NCI-H460 (cell line): ENCODE measurements at regions not wholly inside any gene's neighbourhood (a gene's known extent, or its start where the extent isn't known, plus 50 kb on each side); places are given as distances from the start of the nearest gene placed in this dataset.
"Not testable (repeated sequence)": the region's sequence is repeated elsewhere in the genome, so short reads cannot be mapped to it uniquely, and the experiment has no call there.

Source experiments
- DNase-seq: peaks from one replicate; pipeline ENCODE4 v3.0.0-alpha.2; 2016; ENCODE audit warnings: low read depth; ENCODE audit errors: extremely low read depth

DNA sequence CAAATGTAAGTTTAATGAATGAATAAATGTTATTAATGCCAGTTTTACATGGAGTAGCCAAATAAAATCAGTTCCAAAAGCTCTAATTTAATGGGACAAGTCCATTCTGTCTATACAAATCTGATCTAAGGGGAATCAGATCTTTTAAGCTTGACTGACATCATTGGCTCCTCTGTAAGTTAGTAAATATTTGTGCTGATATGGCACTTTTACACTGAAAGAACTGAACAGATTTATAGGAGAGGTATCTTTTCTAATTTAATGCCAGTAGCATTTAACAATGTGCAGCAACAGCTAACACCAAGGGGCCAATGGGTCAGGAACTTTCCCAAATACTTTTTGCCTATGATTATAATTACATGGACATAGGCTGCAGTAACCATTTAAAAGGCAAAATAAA lies 832.3 kb downstream of the PCDH17 start:
- DNase-seq, result no peak

DNA sequence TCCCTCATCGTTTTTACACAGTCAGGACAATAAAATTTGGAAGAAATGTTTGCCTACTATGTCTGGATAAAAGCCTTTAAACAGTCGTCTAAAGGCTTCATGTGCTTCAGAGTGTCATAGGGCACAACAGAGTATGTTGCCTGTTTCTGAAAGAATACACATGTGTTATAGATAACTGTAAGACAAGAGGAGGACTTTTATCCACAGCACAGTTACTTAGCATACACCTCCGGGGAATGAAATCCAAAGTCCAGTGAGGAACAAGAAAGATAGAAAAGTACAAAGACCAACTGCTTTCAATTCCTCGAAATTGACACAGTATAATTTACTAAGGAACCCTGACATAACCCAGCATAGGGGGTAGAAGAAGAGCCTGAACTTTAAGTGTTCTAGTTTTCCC lies 835.6 kb downstream of the PCDH17 start:
- no peak for DNase-seq

DNA sequence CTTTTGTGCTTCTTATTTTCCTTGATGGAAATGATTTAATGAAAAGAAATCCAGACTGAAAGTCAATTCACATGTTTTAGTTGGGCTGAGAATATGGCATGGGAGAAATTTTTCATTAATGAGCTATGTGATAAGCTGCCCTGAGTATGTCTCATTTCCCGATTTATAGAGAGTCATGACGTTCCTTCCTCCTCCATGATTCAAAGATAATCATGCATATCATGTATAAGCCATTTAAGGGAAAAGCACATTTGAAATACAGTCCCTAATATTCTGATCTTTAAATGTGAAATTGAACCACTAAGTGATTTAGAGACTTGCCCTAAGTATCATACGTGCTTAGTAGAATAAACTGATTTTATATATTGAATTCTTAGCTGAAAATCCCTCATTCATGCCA lies 840.9 kb downstream of the PCDH17 start:
- no peak for DNase-seq

DNA sequence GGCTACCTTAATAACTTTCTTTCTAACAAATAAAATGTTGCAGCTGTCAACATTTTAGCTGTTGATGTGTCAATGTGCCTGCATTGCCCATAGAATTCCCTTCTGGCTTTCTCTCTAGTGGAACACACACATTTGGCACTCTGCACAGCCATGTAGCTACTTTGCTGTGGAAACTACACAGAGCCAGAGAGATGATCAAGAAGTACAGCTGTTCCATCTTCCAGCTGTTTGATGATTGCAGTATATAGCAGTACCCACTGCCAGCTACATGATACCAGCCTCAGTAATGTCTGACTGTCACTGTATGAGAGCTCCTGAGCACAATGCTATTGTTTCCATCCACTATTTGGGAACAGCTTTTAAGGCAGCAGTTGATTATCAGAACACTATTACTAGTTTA lies 843.0 kb downstream of the PCDH17 start:
- DNase-seq, result no peak

DNA sequence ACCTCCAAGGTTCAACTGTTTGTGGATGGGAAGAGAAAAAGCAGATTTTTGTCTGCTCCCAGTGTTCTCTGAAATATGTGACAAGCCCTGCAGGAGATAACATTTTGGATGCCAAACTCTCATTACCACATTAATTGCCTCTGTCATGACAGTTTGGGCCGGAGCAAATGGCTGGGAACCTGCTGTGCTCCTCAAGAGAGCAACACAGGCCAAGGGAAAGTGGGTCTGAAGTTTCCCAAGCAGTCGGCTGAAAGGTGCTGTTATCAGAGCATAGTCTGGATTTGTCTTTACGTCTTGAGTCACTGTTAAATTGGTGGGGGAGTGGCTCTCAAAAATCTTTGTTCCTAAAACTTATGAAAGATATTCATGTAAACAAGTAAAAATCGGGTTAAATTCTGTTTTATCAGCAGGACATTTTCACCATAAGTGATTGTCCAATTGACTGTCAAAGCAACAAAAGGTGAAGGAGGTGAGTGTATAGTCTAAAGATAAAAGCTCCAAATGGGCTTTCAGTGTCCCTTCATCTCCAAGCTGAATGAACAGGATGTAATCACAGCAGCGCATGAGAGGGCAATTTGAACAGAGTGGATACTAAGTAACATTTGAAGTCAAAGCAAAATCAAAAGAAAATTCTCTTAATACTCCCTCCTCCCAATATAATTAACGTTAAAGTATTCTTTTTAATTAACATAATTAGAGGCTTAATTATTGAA lies 844.8 kb downstream of the PCDH17 start:
- DNase-seq, result no peak

DNA sequence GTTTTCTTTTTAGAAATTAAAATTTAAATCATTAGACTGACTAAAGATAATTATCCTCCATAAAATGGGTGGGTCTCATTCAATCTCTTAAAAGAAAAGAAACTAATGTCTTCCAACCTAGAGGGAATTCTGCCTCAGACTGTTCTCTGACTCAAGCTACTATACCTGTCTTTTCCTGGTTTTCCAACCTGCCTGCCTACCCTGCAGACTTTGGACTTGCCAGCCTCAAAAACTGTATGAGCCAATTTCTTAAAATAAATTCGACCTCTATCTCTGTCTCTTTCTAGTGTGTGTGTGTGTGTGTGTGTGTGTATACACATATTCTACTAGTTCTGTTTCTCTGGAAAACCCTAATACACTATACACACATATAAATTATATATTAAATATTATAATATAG lies 847.3 kb downstream of the PCDH17 start:
- no peak for DNase-seq

DNA sequence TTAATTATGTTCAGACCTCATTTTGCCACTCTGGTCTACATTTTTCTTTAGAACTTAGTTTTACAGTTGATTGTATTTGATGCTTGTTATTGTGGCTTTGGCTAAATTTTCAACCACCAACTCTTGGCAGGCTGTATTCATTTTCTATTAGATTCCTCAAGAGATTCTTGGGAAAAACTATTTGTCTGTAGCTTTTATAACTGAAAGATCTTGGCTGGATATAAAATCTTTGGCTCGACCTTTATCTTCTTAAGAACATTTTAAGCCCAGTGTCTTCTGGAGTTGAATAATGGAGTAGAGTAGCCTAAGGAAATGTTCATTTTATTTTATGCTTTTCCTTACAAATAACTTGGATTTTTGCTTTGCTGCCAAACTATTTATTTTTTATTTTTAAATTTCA lies 848.5 kb downstream of the PCDH17 start:
- DNase-seq, result no peak

DNA sequence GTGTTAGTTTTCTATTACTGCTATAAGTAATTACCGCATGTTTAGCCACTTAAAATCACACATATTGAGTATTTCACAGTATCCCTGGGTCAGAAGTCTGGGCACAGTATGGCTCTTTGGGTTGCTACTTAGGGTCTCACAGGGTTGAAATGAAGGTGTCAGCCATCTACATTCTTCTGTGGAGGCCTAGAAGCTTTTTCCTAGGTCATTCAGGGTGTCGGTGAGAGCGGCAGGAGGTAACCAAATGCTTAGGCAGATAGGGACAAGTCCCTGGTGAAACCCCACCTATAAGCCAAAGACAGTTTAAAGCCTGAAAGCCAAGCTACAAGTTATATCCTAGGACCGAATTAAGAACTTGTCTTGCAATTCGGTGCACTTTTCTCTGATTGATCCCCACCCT lies 856.7 kb downstream of the PCDH17 start:
- no peak for DNase-seq

DNA sequence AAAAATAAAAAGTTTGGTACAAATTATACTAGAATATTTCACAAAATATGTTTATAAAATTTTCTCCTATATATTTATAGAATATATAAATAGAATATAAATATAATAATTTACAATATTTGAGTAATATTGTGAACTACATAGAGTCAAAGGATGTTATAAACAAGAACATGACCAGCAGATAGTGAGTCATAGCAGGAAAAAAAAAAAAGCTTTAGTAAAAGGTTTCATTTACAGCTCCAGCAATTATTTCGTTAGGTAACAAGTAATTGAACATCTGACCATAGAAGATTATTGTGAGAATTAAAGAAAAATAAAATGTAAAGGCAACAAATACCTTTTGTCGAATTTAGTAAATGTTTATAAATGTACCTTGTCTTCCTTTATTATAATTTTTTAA lies 864.1 kb downstream of the PCDH17 start:
- no peak for DNase-seq

DNA sequence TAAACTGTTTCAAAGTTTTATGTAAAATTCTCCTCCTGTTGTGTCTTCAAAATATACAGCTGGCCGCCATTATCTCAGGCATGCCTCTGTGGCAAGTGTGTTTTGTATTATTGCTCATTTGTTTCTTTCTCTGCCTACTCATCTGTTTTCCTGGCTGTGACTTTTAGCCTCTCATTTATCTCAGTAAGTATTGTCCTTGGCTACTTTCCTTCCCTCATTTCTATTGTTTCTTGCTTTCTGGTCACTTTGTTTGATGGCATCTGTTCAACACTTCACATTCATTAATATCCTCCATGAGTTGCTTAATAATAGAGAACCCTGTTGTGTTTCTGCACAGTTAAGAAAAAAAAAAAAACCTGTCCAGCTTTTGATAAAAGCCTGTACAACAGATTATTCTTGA lies 869.4 kb downstream of the PCDH17 start:
- DNase-seq, result no peak

DNA sequence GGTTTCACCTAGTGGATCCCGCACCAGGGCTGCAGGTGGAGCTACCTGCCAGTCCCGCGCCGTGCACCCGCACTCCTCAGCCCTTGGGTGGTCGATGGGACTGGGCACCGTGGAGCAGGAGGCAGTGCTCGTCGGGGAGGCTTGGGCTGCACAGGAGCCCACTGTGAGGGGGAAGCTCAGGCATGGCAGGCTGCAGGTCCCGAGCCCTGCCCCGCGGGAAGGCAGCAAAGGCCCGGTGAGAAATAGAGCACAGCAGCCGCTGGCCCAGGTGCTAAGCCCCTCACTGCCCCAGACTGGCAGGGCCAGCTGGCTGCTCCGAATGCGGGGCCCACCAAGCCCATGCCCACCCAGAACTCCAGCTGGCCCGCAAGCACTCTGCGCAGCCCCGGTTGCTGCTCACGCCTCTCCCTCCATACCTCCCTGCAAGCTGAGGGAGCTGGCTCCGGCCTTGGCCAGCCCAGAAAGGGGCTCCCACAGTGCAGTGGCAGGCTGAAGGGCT lies 872.7 kb downstream of the PCDH17 start:
- DNase-seq, result not testable (repeated sequence)

DNA sequence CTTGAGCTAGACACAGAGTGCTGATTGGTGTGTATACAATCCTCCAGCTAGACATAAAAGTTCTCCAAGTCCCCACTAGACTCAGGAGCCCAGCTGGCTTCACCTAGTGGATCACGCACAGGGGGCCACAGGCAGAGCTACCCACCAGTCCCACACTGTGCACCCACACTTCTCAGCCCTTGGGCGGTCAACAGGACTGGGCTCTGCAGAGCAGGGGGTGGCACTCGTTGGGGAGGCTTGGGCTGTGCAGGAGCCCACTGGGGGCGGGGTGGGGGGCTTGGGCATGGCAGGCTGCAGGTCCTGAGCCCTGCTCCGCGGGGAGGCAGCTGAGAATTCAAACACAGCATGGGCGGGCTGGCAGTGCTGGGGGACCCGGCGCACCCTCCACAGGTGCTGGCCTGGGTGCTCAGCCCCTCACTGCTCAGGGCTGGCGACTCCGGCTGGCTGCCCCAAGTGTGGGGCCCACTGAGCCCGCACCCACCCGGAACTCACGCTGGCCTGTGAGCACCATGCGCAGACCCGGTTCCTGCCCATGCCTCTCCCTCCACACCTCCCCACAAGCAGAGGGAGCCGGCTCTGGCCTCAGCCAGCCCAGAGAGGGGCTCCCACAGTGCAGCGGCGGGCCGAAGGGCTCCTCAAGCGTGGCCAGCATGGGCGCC lies 873.8 kb downstream of the PCDH17 start:
- DNase-seq, result not testable (repeated sequence)

DNA sequence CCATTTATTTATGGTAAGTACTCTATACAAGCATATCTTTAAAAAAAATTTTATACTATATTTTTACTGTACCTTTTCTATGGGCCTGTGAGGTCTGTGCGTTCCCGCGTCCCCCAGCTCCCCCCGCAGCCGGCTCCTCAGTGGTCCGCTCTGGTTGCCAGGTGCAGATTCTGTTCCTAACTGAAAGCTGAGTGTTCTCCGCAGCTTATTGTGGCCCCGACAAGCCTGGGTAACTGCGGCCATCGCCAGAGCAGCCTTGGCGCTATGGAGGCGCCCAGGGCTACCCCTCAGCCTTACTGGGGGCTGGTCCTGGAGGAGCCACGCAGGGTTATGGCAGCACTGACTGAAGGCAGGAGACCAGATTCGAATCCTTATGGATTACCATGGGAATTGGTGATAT lies 896.8 kb downstream of the PCDH17 start:
- no peak for DNase-seq

DNA sequence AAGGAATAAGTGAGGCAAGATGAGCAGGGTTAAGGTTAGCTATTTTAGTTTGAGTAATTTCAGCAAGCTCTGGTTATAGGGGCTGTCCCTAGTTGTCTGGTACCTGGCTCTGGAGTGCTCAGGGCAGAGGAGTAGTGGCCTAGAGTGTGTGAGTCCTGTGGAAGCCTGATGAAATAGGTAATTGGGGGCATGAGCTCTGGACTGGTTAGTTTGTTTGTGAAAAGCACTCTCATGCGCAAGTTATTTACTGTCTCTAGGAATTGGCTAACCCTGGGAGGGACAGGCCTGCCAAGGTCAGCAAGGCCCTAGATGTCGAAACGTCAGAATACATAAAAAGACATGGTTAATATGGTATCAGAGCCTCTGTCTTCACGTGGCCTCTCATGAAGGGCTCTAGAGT lies 900.1 kb downstream of the PCDH17 start:
- no peak for DNase-seq

DNA sequence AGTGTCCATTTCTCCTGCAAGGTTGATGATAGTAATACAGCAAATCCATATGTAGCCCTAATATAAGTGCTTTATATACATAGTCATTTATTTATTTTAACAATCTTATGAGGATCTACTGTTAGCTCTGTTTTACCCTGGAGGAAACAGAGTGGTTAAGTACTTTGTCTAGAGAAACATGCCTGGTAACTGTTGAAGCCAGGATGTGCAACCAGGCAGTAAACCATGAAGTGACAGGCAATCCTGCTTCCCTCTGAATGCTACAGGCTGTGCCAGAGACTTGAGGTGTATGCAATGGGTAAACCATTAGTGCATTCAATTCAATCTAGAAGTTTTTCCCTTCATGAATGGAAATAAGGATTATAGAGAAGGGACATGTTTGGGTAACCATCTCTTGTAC lies 911.0 kb downstream of the PCDH17 start:
- DNase-seq, result no peak

DNA sequence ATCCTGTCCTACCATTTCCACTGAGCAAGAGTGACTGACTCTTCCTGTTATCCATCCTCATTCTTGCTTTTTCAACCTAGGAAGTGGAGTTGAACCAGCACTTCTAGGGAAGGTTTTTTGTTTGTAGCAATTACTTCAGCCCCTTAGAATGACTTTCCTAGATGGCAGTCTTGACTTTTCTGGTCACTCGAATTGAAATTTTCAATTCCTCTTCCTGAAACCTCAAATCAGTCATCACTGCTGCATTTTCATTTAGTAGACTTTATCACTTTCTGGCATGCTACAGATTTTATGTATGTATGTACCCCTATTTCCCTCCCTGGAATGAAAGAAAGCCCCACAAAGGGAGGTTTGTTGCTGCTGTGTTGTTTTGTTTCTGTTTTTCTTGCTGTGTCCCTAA lies 915.9 kb downstream of the PCDH17 start:
- no peak for DNase-seq

DNA sequence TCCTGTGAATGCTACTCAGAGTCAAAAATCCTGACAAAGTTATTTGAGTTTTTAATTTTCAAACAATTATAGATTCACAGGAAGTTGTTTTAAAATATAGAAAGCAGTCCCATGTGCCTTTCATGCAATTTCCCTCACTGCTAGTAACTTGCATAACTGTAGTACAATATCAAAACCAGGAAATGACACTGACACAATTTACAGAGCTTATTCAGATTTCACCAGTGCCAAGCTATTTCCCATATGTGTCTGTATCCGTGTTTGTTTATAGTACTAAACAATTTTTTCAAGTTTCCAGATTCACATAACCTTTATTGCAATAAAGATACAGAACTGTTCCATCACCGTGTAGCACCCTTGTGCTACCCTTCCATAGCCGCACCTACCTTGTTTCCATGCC lies 934.6 kb downstream of the PCDH17 start:
- no peak for DNase-seq

DNA sequence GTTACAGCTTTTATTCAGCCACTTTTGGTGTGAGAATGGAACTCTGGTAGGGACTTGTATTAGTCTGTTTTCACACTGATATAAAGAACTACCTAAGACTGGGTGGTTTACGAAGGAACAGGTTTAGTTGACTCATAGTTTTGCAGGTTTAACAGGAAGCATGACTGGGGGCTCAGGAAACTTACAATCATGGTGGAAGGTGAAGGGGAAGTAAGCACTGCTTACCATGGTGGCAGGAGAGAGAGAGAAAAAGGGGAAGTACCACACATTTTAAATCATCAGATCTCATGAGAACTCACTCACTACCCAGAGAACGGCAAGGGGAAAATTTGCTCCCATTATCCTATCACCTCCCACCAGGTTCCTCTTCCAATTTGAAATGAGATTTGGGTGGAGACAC lies 942.2 kb downstream of the PCDH17 start:
- no peak for DNase-seq

DNA sequence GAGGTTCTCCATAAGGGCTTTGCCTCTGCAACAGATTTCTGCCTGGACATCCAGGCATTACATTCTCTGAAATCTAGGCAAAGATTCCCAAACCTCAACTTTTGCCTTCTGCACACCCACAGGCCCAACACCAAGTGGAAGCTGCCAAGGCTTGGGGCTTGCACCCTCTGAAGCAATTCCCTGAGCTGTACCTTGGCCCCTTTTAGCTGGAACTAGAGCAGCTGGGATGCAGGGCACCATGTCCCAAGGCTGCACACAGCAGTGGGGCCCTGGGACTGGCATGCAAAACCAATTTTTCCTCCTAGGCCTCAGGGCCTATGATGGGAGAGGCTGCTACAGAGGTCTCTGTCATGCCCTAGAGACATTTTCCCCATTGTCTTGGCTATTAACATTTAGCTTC lies 943.2 kb downstream of the PCDH17 start:
- no peak for DNase-seq

DNA sequence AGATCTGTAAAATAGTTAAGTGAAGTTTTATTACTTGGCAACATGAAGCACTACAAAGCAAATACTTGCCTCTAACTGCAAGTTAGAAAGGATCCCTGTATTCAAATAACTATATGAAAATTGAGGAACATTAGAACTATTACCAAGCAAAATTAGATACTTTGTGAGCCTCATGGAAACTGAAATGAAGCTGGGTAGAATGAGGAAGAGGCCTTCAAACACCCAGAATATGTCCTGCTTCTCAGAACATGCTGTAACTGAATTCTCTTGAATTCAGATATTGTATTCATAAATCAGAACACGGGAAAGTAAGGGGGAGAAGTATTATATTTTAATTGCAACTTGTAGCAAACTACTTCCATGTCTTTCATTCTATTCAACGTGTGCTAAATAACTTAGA lies 947.9 kb downstream of the PCDH17 start:
- DNase-seq, result no peak

DNA sequence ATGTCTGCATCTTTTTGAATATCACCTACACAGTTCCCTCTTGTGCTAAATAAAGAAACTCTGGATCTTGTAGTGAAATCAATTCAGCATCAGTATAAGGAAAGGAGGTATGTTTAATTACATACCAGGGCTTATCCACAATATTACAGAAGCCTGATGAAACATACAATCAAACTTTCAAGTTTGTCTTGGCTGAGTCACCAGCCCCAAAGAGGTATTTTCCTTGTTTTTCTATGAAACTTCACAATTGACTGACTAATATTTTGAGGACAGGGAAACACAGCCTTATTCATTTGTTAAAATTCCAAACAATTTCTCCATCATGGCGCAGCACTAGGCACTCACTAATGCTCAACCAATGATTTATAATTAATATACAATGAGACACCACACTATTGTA lies 952.4 kb downstream of the PCDH17 start:
- no peak for DNase-seq

DNA sequence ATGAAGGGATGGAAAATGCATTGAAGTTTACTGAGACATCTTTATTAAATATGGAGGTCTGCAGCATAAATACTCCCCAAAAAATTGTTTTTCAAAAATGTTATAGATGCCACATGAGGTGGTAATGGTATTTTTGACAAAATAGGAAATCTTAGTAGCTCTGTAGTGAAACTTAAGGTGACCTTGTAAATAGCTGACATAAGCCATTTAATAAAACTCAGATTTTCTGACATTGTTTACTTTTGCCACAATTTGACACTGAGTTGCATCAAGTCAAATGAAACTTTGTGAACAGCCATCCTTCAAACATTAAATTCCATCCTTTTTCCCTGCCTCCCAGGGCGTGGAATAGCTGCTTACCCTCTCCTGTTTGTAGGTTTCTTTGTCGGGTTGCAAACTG lies 953.1 kb downstream of the PCDH17 start:
- no peak for DNase-seq

DNA sequence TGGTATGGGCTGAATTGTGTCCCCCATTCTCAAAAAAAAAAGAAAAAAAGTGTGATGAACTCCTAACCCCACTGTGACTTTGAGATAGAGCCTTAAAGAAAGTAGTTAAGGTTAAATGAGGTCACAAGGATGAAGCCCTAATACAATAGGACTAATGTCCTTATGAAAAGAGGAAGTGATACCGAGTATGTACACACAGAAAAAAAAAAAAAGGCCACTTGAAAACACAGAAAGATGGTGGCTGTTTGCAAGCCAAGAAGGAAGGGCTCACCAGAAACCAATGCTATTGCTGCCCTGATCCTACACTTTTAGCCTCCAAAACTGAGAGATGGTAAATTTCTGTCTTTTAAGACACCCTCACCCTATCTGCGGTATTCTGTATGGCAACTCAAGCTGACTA lies 955.6 kb downstream of the PCDH17 start:
- no peak for DNase-seq
